Mesenchymal stem cell (in vitro differentiated cells and primary cell): ENCODE measurements at regions not wholly inside any gene's neighbourhood (a gene's known extent, or its start where the extent isn't known, plus 50 kb on each side); places are given as distances from the start of the nearest gene placed in this dataset.

Experiments used
- DNase-seq: peaks from one replicate; pipeline ENCODE4 v3.0.0-alpha.2; 2013
- H2AFZ ChIP-seq: one replicate; pipeline ENCODE4 v1.6.1; 2013; ENCODE audit warnings: low read depth, mild to moderate bottlenecking, control low read depth, inconsistent platforms, low read length, moderate library complexity
- H2AK5ac ChIP-seq: 2 replicates; pipeline ENCODE4 v1.6.1; 2013; ENCODE audit warnings: low read length, moderate library complexity, mild to moderate bottlenecking, inconsistent platforms; ENCODE audit not compliant: severe bottlenecking
- H2BK120ac ChIP-seq: one replicate; pipeline ENCODE4 v1.6.1; 2013; ENCODE audit warnings: low read depth, mild to moderate bottlenecking, inconsistent platforms, low read length, moderate library complexity
- H2BK12ac ChIP-seq, 2 experiments: one replicate each; pipeline ENCODE4 v1.6.1; 2013; ENCODE audit warnings: inconsistent platforms in 2 of 2, low read length in 2 of 2, mild to moderate bottlenecking in 2 of 2, moderate library complexity in 2 of 2, control low read depth in 1 of 2
- H2BK15ac ChIP-seq: one replicate; pipeline ENCODE4 v1.6.1; 2013; ENCODE audit warnings: mild to moderate bottlenecking, low read depth, inconsistent platforms; ENCODE audit not compliant: poor library complexity, severe bottlenecking
- H2BK5ac ChIP-seq: 2 replicates; pipeline ENCODE4 v1.6.1; 2013; ENCODE audit warnings: low read depth, mild to moderate bottlenecking, low read length, control low read depth, inconsistent platforms; ENCODE audit not compliant: poor library complexity, severe bottlenecking
- H3K14ac ChIP-seq, 2 experiments: one replicate each; pipeline ENCODE4 v1.6.1; 2013; ENCODE audit warnings: inconsistent platforms in 2 of 2, low read length in 2 of 2, control low read depth in 1 of 2, mild to moderate bottlenecking in 1 of 2, moderate library complexity in 1 of 2
- H3K18ac ChIP-seq, 2 experiments: one replicate each; pipeline ENCODE4 v1.6.1; 2013; ENCODE audit warnings: inconsistent platforms in 2 of 2, low read length in 2 of 2, control low read depth in 1 of 2, low read depth in 1 of 2, mild to moderate bottlenecking in 1 of 2
- H3K23ac ChIP-seq, 2 experiments: one replicate each; pipeline ENCODE4 v1.6.1; 2013; ENCODE audit warnings: inconsistent platforms in 2 of 2, low read length in 2 of 2, mild to moderate bottlenecking in 2 of 2, moderate library complexity in 2 of 2, control low read depth in 1 of 2
- H3K27ac ChIP-seq: 2 replicates; pipeline ENCODE4 v1.5.1; 2013; ENCODE audit warnings: mild to moderate bottlenecking, moderate library complexity, low read length, control low read depth, inconsistent platforms; ENCODE audit not compliant: poor library complexity, severe bottlenecking
- H3K27me3 ChIP-seq, 2 experiments: 2 replicates each; pipeline versions ENCODE4 v1.6.1 to v1.7.0; 2013; ENCODE audit warnings: low read length in 2 of 2, mild to moderate bottlenecking in 2 of 2, moderate library complexity in 2 of 2, control low read depth in 1 of 2, inconsistent platforms in 1 of 2; ENCODE audit not compliant: control insufficient read depth in 1 of 2, insufficient read depth in 1 of 2
- H3K36me3 ChIP-seq, 2 experiments: 2 replicates each; pipeline versions ENCODE4 v1.6.1 to v1.7.0; 2013; ENCODE audit warnings: low read length in 2 of 2, control low read depth in 1 of 2, inconsistent platforms in 1 of 2, low read depth in 1 of 2, mild to moderate bottlenecking in 1 of 2; ENCODE audit not compliant: insufficient read depth in 2 of 2, control insufficient read depth in 1 of 2
- H3K4ac ChIP-seq, 2 experiments: one replicate each; pipeline ENCODE4 v1.6.1; 2013; ENCODE audit warnings: inconsistent platforms in 2 of 2, low read length in 2 of 2, mild to moderate bottlenecking in 2 of 2, moderate library complexity in 2 of 2, control low read depth in 1 of 2, low read depth in 1 of 2
- H3K4me1 ChIP-seq: 2 replicates; pipeline ENCODE4 v1.6.1; 2013; ENCODE audit warnings: low read depth, low read length, control low read depth; ENCODE audit not compliant: control insufficient read depth, insufficient read depth
- H3K4me2 ChIP-seq: 2 replicates; pipeline ENCODE4 v1.6.1; 2013; ENCODE audit warnings: low read length, mild to moderate bottlenecking, inconsistent platforms; ENCODE audit not compliant: poor library complexity, severe bottlenecking
- H3K4me3 ChIP-seq, 2 experiments: 2 replicates each; pipeline versions ENCODE4 v1.5.1 to v1.7.0; 2013; ENCODE audit warnings: low read length in 2 of 2, mild to moderate bottlenecking in 2 of 2, control low read depth in 1 of 2, low read depth in 1 of 2; ENCODE audit not compliant: insufficient read depth in 1 of 2
- H3K79me1 ChIP-seq: replicated peaks from 2 replicates; pipeline ENCODE4 v1.6.1; 2013; ENCODE audit warnings: mild to moderate bottlenecking, control low read depth, low read length, inconsistent platforms; ENCODE audit not compliant: poor library complexity, severe bottlenecking
- H3K9ac ChIP-seq: 2 replicates; pipeline ENCODE4 v1.7.0; 2013; ENCODE audit warnings: mild to moderate bottlenecking, low read length, moderate library complexity
- H3K9me3 ChIP-seq: 2 replicates; pipeline ENCODE4 v1.7.0; 2013; ENCODE audit warnings: mild to moderate bottlenecking, low read length; ENCODE audit not compliant: control insufficient read depth
- H4K8ac ChIP-seq: one replicate; pipeline ENCODE4 v1.6.1; 2013; ENCODE audit warnings: inconsistent platforms, mild to moderate bottlenecking, low read length, moderate library complexity
- H4K91ac ChIP-seq: one replicate; pipeline ENCODE4 v1.6.1; 2013; ENCODE audit warnings: mild to moderate bottlenecking, low read length, inconsistent platforms
- WGBS: methylation state at CpG from one replicate; pipeline ENCODE4 v1.1.7; 2013; ENCODE audit warnings: mixed read lengths; 5-methylcytosine and 5-hydroxymethylcytosine counted together

DNA sequence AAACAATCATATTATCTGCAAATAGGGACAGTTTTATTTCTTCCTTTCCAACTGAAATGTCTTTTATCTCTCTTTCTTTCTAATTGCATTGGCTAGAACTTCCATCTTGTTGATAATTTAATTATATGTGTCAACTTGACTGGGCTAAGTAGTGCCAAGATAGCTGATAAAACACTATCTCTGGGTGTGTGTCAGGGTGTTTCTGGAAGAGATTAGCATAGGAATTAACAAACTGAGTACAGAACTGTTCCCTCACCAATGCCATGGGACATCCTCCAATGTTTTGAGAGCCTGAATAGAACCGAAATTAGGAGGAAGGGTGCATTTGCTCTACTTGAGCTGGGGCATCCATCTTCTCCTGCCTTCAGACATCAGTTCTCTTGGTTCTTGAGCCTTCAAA lies 1027.2 kb downstream of the FAT4 start:
- no peak overlapping the region for H4K8ac ChIP-seq
- no peak overlapping the region for H3K9ac ChIP-seq
- H3K36me3 ChIP-seq, result no peaks in the 10 kb centered on the region
- H3K23ac ChIP-seq, result no peak overlapping the region
- H3K79me1 ChIP-seq, result no peaks in the 10 kb centered on the region
- H3K27me3 ChIP-seq, result no peaks in the 10 kb centered on the region
- H2AFZ ChIP-seq, result no peak overlapping the region
- no peak overlapping the region for H3K18ac ChIP-seq
- no peak overlapping the region for H3K14ac ChIP-seq
- H3K4me1 ChIP-seq, result no peaks in the 10 kb centered on the region
- H3K4me3 ChIP-seq, result no peak overlapping the region
- peak overlapping the region; percentile 39 for H4K91ac ChIP-seq
- no peaks in the 10 kb centered on the region for H3K9me3 ChIP-seq
- no peak overlapping the region for H3K4ac ChIP-seq
- H2BK12ac ChIP-seq, result no peak overlapping the region
- no peak overlapping the region for H3K27ac ChIP-seq
- H3K4me2 ChIP-seq, result no peak overlapping the region
- H2BK120ac ChIP-seq, result no peak overlapping the region
- no peak overlapping the region for H2AK5ac ChIP-seq
- no peak for DNase-seq
- 100% methylated on average over 1 of the region's 1 CpG for WGBS
- H2BK5ac ChIP-seq, result no peak overlapping the region
- H2BK15ac ChIP-seq, result no peak overlapping the region

DNA sequence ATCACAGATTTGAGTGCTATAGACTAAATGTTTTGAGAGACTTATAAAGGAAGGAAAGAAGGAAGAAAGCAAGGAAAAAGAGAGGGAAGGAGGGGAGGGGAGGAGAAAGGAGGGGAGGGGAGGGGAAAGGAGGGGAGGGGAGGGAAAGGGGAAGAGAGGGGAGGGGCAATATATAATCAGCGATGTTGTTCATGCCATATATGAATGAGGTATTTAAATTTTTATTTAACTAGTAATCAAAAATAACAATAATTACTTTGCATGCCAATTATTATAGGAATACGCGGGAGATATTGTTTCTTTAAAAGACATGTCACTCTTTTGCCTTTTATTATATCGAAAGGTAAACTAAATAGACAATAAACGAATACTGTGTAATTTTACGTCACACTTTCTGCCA lies 1029.7 kb downstream of the FAT4 start:
- H4K91ac ChIP-seq, result no peak overlapping the region
- WGBS, result 100% methylated on average over 3 of the region's 6 CpGs
- H3K27me3 ChIP-seq, result no peaks in the 10 kb centered on the region
- H3K27ac ChIP-seq, result no peak overlapping the region
- no peaks in the 10 kb centered on the region for H3K79me1 ChIP-seq
- no peak overlapping the region for H3K14ac ChIP-seq
- H4K8ac ChIP-seq, result no peak overlapping the region
- no peak overlapping the region for H3K9ac ChIP-seq
- H3K4ac ChIP-seq, result no peak overlapping the region
- H3K4me2 ChIP-seq, result no peak overlapping the region
- no peak overlapping the region for H3K18ac ChIP-seq
- no peak overlapping the region for H2AFZ ChIP-seq
- H3K4me3 ChIP-seq, result no peak overlapping the region
- H2AK5ac ChIP-seq, result no peak overlapping the region
- no peak for DNase-seq
- H3K36me3 ChIP-seq, result no peaks in the 10 kb centered on the region
- no peak overlapping the region for H2BK5ac ChIP-seq
- no peaks in the 10 kb centered on the region for H3K4me1 ChIP-seq
- H2BK15ac ChIP-seq, result no peak overlapping the region
- H2BK12ac ChIP-seq, result no peak overlapping the region
- no peaks in the 10 kb centered on the region for H3K9me3 ChIP-seq
- H3K23ac ChIP-seq, result no peak overlapping the region
- no peak overlapping the region for H2BK120ac ChIP-seq

DNA sequence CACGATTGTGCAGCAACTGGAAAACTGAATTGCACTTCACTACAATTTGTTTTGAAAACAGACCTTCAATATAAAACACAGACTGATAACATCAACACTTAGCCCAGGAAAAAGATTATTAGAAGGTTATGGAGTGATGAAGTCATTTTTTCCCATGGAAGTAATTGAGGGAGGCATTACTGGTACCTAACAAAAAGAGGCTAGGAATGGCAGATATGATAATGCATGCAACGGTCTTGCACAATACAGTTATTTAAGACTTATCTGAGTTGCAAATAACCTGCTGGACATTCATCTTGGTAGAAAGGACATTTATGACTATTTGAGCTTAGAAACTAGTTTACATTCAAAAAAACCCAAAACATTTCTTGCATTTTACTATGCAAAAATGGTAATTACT lies 1031.9 kb downstream of the FAT4 start:
- Histone ChIP-seq H3K9me3 (no peaks in the 10 kb centered on the region), H2BK120ac (no peak overlapping the region)

DNA sequence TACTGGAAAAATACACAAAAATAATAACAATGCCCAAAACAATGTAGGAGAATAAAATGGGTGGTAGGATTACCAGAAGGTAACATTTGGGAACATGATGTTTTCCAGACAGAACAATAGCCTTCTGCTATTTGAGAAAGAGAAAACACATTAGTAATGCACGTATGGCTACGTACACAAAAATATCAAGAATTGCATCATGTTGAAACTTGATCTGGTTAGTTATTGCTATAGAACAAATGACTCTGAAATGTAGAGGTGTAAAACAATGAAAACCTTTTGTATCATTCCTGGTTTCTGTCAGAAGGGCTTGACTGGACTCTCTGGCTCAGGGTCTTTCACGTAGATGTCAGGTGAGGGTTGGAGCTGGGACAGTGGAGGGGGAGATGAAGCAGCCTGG lies 1040.0 kb downstream of the FAT4 start:
- H3K4me2 ChIP-seq, result no peak overlapping the region
- H3K4me1 ChIP-seq, result no peaks in the 10 kb centered on the region
- WGBS, result 95% methylated on average over 3 of the region's 3 CpGs
- H3K9me3 ChIP-seq, result no peaks in the 10 kb centered on the region
- H2AK5ac ChIP-seq, result no peak overlapping the region
- H2BK15ac ChIP-seq, result no peak overlapping the region
- no peaks in the 10 kb centered on the region for H3K79me1 ChIP-seq
- H3K27me3 ChIP-seq, result no peaks in the 10 kb centered on the region
- H3K18ac ChIP-seq, result no peak overlapping the region
- no peak overlapping the region for H3K27ac ChIP-seq
- no peak overlapping the region for H2BK5ac ChIP-seq
- H3K4me3 ChIP-seq, result no peak overlapping the region
- H2BK120ac ChIP-seq, result no peak overlapping the region
- H3K4ac ChIP-seq, result no peak overlapping the region
- H3K9ac ChIP-seq, result no peak overlapping the region
- H4K8ac ChIP-seq, result peak overlapping the region; percentile 42
- H2BK12ac ChIP-seq, result no peak overlapping the region
- H4K91ac ChIP-seq, result no peak overlapping the region
- no peak overlapping the region for H3K14ac ChIP-seq
- no peak overlapping the region for H2AFZ ChIP-seq
- no peak for DNase-seq
- no peak overlapping the region for H3K23ac ChIP-seq
- no peaks in the 10 kb centered on the region for H3K36me3 ChIP-seq

More for the DNA sequence above, 1031.9 kb downstream of the FAT4 start:
- Histone ChIP-seq H2BK5ac (no peak overlapping the region), H2BK15ac (no peak overlapping the region), H4K91ac (no peak overlapping the region), H3K4me3 (no peak overlapping the region), H3K36me3 (no peaks in the 10 kb centered on the region), H3K14ac (no peak overlapping the region), H3K23ac (no peak overlapping the region), H3K27ac (no peak overlapping the region), H3K4me2 (no peak overlapping the region), H3K4ac (no peak overlapping the region), H3K18ac (no peak overlapping the region), H2BK12ac (no peak overlapping the region), H2AK5ac (no peak overlapping the region), H4K8ac (no peak overlapping the region), H3K4me1 (no peaks in the 10 kb centered on the region), H3K9ac (no peak overlapping the region), H2AFZ (no peak overlapping the region), H3K27me3 (no peaks in the 10 kb centered on the region), H3K79me1 (no peaks in the 10 kb centered on the region)
- no CpG with 5 or more reads among the region's 2 CpGs for WGBS
- no peak for DNase-seq
